HG03558 (cell line): ENCODE measurements at regions not wholly inside any gene's neighbourhood (a gene's known extent, or its start where the extent isn't known, plus 50 kb on each side); places are given as distances from the start of the nearest gene placed in this dataset.

Experiments
- ATAC-seq: cut with Tn5 transposase; IDR thresholded peaks from one replicate; pipeline ENCODE4 v1.9.1; 2021; ENCODE audit warnings: moderate number of reproducible peaks; ENCODE audit not compliant: unreplicated experiment; ENCODE audit errors: extremely low read depth

DNA sequence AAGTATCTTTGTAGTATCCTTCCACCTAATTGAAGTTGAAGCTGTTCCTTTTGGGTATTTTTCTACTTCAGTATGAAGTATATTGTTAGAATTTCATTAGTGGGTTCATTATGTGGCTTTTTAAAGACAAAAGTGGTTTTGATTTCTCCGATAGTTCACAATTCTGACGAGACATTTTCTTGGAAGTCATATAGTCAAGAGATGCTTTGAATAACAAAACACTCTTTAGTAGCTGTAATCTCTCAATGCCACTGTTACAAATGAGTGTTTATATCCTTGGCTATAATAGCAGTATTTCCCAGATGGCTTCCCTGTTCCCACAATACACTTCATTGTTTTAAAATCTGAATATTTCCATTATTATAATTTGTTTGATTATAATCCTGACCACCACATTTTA, 108.7 kb upstream of the F3 start:
- ATAC-seq, result no peak

DNA sequence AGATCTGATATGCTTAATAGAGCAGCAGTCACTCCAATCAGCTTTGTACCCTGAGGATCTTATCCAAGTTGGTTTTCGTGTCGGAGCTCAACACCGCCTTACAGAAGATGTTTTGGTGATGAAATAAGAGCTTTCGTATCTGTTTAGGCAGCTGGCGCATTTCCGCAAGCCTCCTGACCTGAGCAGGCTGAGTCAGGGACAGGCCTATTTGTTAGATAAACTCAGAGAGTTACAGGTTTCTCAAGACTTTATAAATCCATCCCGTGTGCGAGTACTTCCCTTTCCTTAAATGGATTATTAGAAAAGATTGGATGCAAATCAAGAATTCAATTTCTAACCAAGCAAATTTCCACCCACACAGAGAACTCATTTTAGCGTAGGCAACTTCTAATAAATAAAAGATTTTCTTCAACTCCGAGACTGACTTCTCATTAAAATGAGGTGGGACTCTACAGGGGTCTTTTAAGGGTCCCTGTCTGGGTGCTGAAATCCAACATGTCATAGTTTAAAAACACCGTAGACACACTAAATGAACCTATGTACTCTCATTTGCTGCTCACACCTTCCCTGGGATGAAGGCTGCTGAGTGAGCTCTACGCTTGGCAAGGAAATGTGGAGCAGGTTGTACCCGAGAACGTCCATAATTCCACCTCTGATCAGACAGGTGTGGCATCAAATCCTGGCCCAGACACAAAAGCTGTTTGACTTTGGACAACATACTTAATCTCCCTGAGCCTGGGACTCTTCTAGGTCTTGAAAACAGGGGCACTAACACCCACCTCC, 106.9 kb upstream of the F3 start:
- no peak for ATAC-seq

DNA sequence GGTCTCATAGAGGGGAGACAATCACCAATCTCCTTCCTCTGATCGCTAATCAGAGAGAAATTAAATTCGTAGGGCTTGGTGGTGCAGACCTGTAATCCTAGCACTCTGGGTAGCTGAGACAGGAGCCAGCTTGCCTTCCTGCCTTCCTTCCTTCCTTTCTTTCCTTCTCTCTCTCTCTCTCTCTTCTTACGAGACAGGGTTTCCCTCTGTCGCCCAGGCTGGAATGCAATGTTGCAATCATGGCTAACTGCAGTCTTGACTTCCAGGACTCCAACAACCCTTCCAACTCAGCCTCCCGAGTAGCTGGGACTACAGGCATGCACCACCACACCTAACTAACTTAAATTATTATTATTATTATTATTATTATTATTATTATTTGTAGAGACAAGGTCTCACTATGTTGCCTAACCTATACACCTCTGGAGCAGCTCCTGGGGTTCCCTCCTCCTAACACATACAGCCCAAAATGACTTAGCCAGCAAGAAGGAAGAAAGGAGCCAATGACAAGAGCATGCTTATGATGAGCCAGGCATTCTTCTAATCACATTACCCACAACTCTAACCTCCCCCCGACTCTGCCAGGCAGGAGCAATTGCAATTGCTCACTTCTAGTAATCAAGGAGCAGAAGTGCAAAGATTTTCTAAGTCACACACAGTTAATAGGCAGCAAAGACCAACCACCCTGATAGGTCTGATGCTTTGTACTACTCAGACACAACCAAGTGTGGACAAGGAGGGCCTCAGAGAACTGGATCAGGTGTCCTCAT, 105.4 kb upstream of the F3 start:
- ATAC-seq, result no peak

DNA sequence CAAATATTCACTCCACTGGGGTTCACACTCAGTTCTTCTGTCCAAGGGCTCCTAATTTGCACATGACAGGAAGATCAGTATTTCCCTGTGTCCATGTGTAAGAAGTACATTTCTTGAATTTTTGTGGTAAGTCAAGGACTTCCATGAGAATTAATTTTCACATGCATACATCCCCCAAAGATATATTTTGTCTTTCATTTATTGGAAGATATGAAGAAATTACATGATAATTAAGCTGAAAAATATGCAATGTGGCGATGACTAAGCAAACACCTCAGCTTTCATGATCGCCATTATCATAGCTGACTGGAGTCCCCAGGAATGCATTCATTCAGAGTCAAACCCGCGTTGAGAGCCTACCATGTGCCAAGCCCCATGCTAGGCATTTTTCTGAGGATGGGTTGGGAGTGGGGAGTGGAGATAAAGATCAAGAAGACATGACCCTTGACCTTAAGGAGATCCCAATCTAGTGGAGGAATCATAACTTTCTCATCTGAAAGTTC, 104.6 kb upstream of the F3 start:
- no peak for ATAC-seq

DNA sequence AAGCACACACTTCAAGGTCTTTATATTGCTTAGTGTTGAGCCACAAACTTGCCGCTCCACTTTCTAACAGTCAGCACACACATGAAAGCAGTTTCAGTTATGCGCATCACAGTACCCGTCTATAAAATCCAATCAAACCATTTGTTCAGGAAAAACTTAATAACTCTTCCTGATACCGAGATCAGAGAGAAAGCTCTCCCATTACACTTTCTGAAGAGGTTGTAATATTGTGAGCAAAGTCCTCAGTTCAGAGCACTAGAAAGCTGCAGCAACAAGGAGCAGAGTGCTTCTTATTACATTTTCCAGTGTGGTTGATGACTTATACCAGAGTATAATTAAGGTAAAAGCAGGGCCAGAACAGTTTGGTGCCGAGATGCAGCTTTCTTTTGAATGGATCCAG, 102.8 kb upstream of the F3 start:
- ATAC-seq, result no peak

DNA sequence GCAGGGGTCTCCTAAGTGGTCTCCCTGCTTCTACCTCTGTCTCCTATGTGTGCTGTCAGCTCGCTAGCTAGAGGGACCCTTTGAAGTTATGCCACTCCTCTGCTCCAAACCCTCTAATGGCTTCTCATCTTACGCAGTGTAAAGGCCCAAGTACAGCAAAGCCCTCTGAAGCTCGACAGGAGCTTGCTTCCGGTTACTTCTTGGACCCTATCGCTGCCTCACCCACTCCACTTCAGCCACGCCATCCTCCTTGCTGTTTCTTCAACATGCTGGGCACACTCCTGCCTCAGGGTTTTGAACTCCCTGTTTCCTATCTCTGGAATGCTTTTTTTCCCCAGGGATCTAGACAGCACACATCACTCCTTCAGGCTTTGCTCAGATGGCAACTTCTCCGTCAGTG, 102.3 kb upstream of the F3 start:
- ATAC-seq, result no peak

DNA sequence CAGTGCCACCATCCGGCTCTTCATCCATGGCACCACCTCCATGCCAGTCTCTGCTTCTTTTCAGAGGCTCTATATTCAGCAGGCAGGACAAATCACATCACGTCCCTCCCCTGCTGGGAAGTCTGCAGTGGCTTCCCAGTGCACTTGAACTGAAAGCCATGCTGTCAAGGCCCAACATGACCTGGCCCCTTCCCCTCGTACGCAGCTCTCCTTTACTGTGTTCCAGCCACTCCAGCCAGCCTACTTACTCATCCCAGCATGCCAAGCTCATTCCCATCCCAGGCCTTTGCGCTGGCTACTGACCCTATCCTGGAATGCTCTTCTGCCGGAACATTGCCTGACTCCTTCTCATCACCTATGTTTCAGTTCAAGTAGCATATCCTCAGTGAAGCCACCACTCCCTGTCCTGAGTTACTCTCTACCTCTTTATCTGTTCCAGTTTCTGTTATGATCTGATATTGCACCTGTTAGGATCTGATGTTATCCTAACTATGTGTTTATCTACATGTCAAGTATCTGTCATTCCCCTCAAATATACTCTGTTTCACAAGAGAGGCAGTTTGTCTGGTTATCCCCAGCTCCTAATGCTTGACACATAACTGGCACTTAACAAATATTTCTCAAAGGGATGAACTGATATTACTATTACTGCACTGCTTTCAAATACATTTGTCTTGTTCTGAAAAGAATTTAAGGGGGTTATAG, 101.2 kb upstream of the F3 start:
- ATAC-seq, result no peak

DNA sequence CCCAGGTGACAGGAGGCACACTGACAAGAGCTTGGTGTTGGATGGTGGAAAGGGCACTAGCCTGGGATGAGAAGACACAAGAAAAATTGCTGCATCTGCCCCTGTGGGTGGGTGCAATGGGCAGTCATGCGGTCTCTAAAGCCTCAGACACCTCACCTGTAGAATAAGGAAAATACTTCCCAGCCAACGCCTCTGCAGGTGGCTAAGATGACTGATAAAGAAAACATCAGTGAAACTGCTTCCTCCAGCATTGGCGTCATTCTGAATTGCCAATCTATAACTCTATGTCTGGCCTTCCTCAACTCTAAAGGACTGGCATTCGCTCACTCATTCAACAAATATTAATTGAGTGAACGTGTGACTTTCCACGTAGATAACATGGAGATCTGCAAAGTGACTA, 100.4 kb upstream of the F3 start:
- no peak for ATAC-seq

DNA sequence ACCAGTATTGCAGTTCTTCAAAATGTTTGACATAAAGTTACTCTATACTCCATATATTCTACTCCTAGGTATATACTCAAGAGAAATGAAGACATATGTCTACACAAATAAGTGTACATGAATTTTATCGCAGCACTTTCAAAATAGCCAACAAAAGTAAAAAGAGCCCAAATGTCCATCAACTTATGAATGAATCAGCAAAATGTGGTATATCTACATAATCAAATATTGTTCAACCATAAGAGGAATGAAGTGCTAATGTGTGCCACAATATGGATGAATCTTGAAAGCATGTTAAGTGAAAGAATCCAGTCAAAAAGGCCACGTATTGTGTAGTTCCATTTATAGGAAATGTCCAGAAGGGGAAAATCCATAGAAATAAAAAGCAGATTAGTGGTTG, 98.6 kb upstream of the F3 start:
- no peak for ATAC-seq

DNA sequence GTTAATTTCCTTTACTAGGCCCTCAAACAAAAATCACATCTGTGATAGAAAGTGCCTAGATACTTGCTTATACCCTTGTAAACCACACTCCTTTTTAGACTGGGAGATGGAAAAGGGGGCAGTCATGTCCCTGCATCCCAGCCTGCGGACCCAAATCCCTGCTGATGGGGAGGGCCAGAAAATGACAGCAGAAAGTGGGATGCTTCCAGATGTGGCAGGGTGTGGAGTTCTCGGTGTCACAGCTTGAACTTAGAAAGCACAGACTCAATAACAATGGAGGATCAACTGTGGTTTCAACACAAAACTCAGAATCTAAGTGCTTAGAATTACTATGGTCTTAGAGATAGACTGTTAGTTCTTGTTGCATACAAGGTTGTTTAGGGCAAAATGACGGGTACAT, 95.6 kb upstream of the F3 start:
- ATAC-seq, result no peak

DNA sequence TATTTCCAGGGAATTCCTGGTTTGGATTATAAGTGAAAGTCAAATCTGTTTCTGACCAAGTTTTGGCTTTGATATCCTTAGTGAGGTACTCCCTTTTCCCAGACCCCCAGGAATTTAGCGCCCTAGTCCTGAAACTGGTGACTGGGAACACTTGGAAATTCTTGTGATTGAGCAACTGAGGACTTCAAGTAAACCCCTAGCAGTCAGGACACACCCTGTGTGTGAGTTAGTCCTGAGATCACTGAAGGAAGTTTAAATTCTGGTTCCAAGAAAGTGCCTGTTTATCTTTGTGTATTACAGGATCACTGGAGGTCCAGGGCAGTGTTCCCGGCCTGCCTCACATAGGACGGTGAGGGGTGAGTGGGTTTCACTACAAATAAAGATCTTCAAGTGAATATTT, 95.1 kb upstream of the F3 start:
- no peak for ATAC-seq

DNA sequence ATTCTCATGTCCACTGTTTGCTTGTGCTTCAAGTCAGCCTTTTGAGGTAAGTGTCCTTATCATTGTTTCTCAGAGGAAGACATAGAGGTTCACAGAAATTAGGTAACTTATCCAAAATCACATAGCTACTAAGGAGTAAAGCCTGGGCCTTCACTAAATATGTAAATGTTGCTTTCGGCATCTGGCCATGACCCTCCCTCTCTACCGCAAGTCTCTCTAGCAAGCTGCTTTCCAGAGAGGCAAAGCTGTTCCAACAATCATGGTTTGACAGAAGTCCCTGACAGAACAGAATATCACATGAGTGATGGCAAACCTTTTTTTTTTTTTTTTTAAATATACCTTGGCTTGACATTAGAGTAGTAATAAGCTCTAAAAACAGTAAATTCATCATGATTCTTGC, 94.5 kb upstream of the F3 start:
- ATAC-seq, result no peak

DNA sequence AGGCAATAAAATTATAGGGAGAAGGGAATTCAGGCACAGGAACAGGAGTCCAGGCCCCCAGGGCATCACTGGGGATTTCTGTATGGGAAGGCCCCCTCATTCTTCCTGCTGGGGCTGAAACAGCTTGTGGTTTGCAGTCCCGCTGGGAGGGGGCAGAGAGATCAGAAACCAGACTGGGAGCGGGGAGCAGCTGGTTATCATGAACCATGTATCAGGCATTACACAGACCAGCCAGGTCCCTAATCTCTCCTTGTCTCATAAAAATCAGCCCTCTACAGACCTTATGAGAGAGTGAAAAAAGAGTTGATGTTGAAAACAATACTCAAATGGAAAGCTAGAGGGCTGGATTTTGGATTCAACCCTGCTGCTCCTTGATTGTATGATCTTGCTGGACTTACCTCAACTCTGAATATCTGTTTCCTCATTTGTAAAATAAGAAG, 93.4 kb upstream of the F3 start:
- ATAC-seq, result no peak

DNA sequence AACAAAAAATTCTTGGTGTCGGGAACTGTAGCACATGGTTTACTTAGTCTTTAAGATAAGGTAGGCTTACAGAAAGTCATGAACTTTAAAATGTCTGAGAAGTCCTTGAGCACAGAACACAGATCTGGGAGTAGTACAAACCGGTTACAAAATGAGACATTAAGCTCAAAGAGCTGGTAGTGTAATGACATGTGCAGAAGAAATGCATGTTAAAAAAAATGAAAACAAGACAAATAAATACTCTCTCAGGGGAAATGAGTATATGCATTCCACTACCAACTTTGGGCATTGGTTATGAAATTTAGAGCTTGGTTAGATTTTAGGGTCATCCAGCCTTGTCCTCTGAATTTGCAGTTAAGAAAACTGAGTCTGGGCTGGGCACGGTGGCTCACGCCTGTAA, 91.5 kb upstream of the F3 start:
- no peak for ATAC-seq

DNA sequence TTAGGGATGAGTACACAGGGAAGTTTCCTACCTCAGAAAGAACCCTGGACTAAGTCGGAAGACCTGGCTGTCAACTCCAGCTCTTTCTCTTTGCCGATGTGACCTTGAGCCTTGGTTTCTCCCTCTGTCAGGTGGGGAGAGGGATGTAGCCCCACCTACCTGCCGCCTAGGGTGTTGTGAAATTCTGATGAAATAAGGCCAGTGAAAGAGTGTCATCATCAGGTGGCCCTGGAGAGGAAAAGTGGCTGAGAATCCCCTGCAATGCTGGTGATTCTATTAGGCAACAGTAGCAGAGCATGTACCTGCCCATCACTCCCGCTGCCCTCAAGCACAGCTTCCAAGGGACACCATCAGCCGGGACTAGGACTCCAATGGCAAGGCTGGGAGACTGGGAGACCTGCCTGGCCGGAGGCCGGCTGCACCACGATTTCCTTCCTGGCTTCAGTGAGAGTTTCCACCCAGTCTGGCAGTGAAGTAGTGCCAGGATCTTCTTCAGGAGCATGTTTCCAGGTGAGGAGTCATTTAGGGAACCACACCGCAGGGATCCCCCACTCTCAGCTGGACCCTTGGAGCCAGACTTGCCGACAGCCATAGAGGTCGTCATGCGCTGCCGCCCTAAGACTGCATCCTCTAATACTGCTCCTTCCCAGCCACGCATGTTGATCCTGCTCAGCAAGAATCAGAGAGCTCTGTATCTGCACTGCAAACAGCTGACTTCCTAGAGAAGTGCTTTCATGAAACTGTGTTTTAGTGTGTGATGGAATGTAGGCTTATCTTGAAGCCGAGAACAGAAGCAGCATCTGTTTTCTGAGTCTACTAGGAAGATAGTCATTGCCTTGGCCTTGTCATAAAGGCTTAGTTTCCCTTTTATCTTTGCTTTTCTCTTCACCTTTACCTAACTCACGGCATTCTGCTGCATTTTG, 88.0 kb upstream of the F3 start:
- no peak for ATAC-seq

DNA sequence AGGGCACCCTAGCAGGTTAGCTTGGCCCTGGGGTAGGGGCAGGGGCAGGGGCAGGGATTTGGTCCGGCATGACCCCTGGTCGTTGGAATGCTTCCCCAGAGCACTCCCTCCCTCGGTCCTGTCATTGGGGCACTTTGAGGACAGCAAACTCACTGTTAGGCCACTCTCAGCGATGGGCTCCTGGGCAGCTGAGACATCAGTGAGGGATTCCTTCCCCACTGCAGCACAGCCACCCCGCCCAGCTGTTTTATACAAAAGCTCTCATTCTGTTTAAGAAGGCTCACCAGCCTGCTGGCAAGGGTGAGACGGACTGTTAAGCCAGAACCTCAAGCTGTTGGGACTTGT, 86.9 kb upstream of the F3 start:
- no peak for ATAC-seq

DNA sequence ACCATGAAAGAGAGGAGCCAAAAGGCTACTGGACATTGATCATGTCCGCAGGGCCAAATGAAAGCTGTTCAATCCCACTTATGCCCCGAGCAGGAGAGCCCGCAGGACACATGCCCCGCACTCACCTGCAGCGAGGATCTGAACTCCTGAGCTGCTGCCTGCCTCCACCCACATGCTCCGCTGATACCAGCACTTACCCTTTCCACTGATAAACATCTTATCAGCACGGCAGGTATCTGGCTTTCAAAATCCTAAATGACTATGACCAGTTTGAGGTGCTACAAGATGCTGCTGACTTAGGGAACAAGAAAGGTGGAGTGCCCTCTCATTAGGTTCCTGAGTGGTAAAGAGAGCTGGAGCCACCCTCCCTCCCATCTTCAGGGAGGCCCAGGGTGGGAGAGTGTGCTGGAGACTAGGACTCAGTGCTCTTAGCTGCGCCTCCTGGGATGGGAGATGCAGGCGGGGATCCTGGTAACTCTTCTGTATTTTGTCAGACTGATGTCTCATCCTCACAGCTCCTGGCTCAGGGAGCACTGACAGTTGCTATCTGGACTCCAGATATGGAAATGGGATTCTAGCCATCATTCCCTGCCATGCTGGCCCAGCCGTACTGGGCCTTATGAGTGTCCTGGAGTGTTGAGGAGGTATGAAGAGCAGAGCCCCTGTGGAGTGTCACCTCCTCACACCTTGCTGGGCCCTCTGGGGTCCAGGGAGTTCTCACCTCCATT, 86.4 kb upstream of the F3 start:
- no peak for ATAC-seq

DNA sequence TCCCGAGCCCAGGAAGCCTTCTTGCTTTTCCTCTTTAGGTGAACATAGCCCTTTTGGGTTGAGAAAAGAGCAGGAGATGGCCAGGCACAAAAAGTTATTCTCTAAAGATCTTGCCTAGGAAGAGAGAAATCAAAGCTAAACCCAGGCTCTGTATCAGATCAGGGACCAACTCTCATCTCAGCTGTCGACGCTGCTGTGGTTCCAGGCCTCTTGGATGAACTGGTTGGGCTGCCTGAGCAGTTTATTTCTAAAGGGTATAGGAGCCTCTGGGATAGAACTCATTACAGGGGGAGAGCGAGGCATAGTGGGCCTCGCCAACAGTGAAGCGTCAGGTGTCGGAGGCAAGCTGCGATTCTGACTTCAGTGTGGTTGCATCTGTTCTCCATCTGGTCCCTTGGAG, 82.6 kb upstream of the F3 start:
- no peak for ATAC-seq

DNA sequence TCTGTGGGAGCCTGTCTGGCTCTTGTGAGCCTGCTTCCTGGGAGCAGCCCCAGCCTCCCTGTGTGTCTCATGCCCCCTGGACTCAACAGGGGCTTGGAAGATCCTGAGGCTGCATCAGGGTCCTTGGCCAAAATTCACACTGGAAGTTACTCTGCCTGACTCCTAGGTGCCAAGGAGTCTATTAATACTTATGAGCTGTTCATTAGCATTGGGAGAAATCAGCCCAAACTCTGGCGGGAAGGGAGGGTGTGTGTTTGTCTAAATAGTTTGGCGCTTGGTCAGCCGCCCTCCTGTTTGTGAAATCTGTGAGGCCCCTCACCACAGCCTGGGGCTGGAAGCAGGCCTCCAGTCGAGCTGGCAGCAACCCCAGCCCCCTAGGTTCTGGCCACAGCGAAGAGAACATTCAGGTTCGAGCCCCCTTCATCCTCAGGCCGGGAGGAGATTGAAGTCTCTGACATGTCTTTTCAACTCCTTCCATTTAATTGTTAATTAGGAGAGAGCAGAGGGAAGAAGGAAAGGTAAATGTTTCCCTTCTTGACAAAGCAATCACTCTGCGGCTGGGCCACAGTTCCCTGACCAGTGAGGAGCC, 82.1 kb upstream of the F3 start:
- ATAC-seq, result no peak
